CD8-positive, alpha-beta memory T cell (primary cell): ENCODE measurements at regions not wholly inside any gene's neighbourhood (a gene's known extent, or its start where the extent isn't known, plus 50 kb on each side); places are given as distances from the start of the nearest gene placed in this dataset.

Source experiments
- CTCF ChIA-PET: fragments of 350-600 bp; sonication (Branson Sonifier 250); formaldehyde crosslinking; loops from one replicate; lab custom pipeline; 2021; ENCODE audit warnings: antibody characterized with exemption; lab: Charles Lee
- POLR2A ChIA-PET: fragments of 350-600 bp; sonication (Branson Sonifier 250); formaldehyde crosslinking; loops from one replicate; lab custom pipeline; 2021; ENCODE audit warnings: antibody characterized with exemption; lab: Charles Lee
- DNase-seq, 5 donors: peaks; one replicate each; pipeline versions ENCODE4 v3.0.0 to v3.0.0-alpha.2; 2020 to 2022; ENCODE audit warnings: mixed read lengths in 1 of 5
- H3K27ac ChIP-seq: one replicate; pipeline ENCODE4 v1.7.0; 2013; ENCODE audit warnings: low read depth, mild to moderate bottlenecking, low read length, moderate library complexity
- H3K27me3 ChIP-seq: 2 replicates; pipeline ENCODE4 v1.7.0; 2013; ENCODE audit warnings: low read length, mild to moderate bottlenecking; ENCODE audit not compliant: insufficient read depth, poor library complexity, severe bottlenecking
- H3K36me3 ChIP-seq: 2 replicates; pipeline ENCODE4 v1.7.0; 2013; ENCODE audit warnings: mild to moderate bottlenecking, low read length, moderate library complexity; ENCODE audit not compliant: insufficient read depth
- H3K4me1 ChIP-seq: 2 replicates; pipeline ENCODE4 v1.7.0; 2013; ENCODE audit warnings: mild to moderate bottlenecking, low read length, moderate library complexity; ENCODE audit not compliant: insufficient read depth
- H3K4me3 ChIP-seq: 2 replicates; pipeline ENCODE4 v1.7.0; 2013; ENCODE audit warnings: mild to moderate bottlenecking, low read length
- H3K9me3 ChIP-seq: 2 replicates; pipeline ENCODE4 v1.7.0; 2013; ENCODE audit warnings: mild to moderate bottlenecking, low read length
- H3K27ac Mint-ChIP-seq, 8 donors: one replicate each; pipeline ENCODE4 v1.8.0; 2020 to 2021; ENCODE audit warnings: mixed read lengths in 8 of 8, mild to moderate bottlenecking in 6 of 8, inconsistent platforms in 3 of 8, moderate library complexity in 3 of 8
- H3K27me3 Mint-ChIP-seq, 2 donors: one replicate each; pipeline ENCODE4 v1.8.0; 2020 to 2021; ENCODE audit warnings: mixed read lengths in 2 of 2, mild to moderate bottlenecking in 1 of 2, moderate library complexity in 1 of 2
- H3K36me3 Mint-ChIP-seq, 3 donors: one replicate each; pipeline ENCODE4 v1.8.0; 2020 to 2021; ENCODE audit warnings: mixed read lengths in 3 of 3, inconsistent platforms in 1 of 3, mild to moderate bottlenecking in 1 of 3
- H3K4me1 Mint-ChIP-seq, 3 donors: one replicate each; pipeline ENCODE4 v1.8.0; 2020 to 2021; ENCODE audit warnings: mixed read lengths in 3 of 3, inconsistent platforms in 1 of 3, mild to moderate bottlenecking in 1 of 3
- H3K4me3 Mint-ChIP-seq, 7 donors: one replicate each; pipeline ENCODE4 v1.8.0; 2020 to 2021; ENCODE audit warnings: mixed read lengths in 7 of 7, mild to moderate bottlenecking in 6 of 7, moderate library complexity in 4 of 7, inconsistent platforms in 2 of 7
- H3K9me3 Mint-ChIP-seq, 5 donors: one replicate each; pipeline ENCODE4 v1.8.0; 2020 to 2022; ENCODE audit warnings: mixed read lengths in 5 of 5, mild to moderate bottlenecking in 3 of 5, moderate library complexity in 2 of 5, inconsistent platforms in 1 of 5

GRCh38 chr3:68485051-68485450 lies 447.3 kb downstream of the TAFA4 start:
- H3K27ac Mint-ChIP-seq, result no peak overlapping the region
- no peak for DNase-seq
- no peak overlapping the region for H3K27ac ChIP-seq
- H3K9me3 Mint-ChIP-seq, result peaks cover 0 to 7% (median 0%) of the 10 kb centered on the region in 5 donors
- no peak overlapping the region for H3K4me3 Mint-ChIP-seq
- no peaks in the 10 kb centered on the region for H3K36me3 ChIP-seq
- H3K36me3 Mint-ChIP-seq, result peaks cover 0 to 16% (median 1%) of the 10 kb centered on the region in 3 donors
- H3K9me3 ChIP-seq, result no peaks in the 10 kb centered on the region
- POLR2A ChIA-PET, result no interaction called here
- no peaks in the 10 kb centered on the region for H3K4me1 ChIP-seq
- no peaks in the 10 kb centered on the region for H3K27me3 ChIP-seq
- no peaks in the 10 kb centered on the region for H3K27me3 Mint-ChIP-seq
- H3K4me1 Mint-ChIP-seq, result no peaks in the 10 kb centered on the region
- H3K4me3 ChIP-seq, result no peak overlapping the region
- CTCF ChIA-PET, result no interaction called here

- no peak overlapping the region for H3K27ac Mint-ChIP-seq
- no peak overlapping the region for H3K4me3 Mint-ChIP-seq
- no peaks in the 10 kb centered on the region for H3K27me3 Mint-ChIP-seq
- DNase-seq, result no peak
- peaks cover 0 to 16% (median 1%) of the 10 kb centered on the region in 3 donors for H3K36me3 Mint-ChIP-seq
- Histone ChIP-seq H3K4me3 (no peak overlapping the region), H3K27ac (no peak overlapping the region), H3K9me3 (no peaks in the 10 kb centered on the region), H3K27me3 (no peaks in the 10 kb centered on the region), H3K36me3 (no peaks in the 10 kb centered on the region), H3K4me1 (no peaks in the 10 kb centered on the region)
- no peaks in the 10 kb centered on the region for H3K4me1 Mint-ChIP-seq
- ChIA-PET CTCF (no interaction called here), POLR2A (no interaction called here)
- peaks cover 3 to 13% (median 3%) of the 10 kb centered on the region in 5 donors for H3K9me3 Mint-ChIP-seq
Observed at GRCh38 chr3:68483601-68484000, 448.7 kb downstream of the TAFA4 start.

- H3K4me1 Mint-ChIP-seq, result no peaks in the 10 kb centered on the region
- no peaks in the 10 kb centered on the region for H3K9me3 ChIP-seq
- DNase-seq, result no peak
- peaks cover 3 to 13% (median 3%) of the 10 kb centered on the region in 5 donors for H3K9me3 Mint-ChIP-seq
- H3K27ac Mint-ChIP-seq, result no peak overlapping the region
- CTCF ChIA-PET, result no interaction called here
- no peak overlapping the region for H3K4me3 Mint-ChIP-seq
- POLR2A ChIA-PET, result no interaction called here
- H3K36me3 ChIP-seq, result no peaks in the 10 kb centered on the region
- H3K4me3 ChIP-seq, result no peak overlapping the region
- no peaks in the 10 kb centered on the region for H3K27me3 ChIP-seq
- no peak overlapping the region for H3K27ac ChIP-seq
- H3K4me1 ChIP-seq, result no peaks in the 10 kb centered on the region
- H3K36me3 Mint-ChIP-seq, result peaks cover 0 to 13% (median 1%) of the 10 kb centered on the region in 3 donors
- H3K27me3 Mint-ChIP-seq, result no peaks in the 10 kb centered on the region
Observed at GRCh38 chr3:68483041-68483440, 449.3 kb downstream of the TAFA4 start.

GRCh38 chr3:68482565-68482964 lies 449.8 kb downstream of the TAFA4 start:
- no peak for DNase-seq
- POLR2A ChIA-PET, result no interaction called here
- no peaks in the 10 kb centered on the region for H3K9me3 ChIP-seq
- no peaks in the 10 kb centered on the region for H3K27me3 ChIP-seq
- H3K4me3 ChIP-seq, result no peak overlapping the region
- no peak overlapping the region for H3K27ac Mint-ChIP-seq
- H3K27ac ChIP-seq, result no peak overlapping the region
- peaks cover 0 to 14% (median 0%) of the 10 kb centered on the region in 3 donors for H3K36me3 Mint-ChIP-seq
- H3K27me3 Mint-ChIP-seq, result no peaks in the 10 kb centered on the region
- peaks cover 3 to 13% (median 4%) of the 10 kb centered on the region in 5 donors for H3K9me3 Mint-ChIP-seq
- H3K4me3 Mint-ChIP-seq, result no peak overlapping the region
- H3K4me1 Mint-ChIP-seq, result no peaks in the 10 kb centered on the region
- CTCF ChIA-PET, result no interaction called here
- H3K36me3 ChIP-seq, result no peaks in the 10 kb centered on the region
- no peaks in the 10 kb centered on the region for H3K4me1 ChIP-seq

- no peaks in the 10 kb centered on the region for H3K27me3 Mint-ChIP-seq
- Histone ChIP-seq H3K4me3 (no peak overlapping the region), H3K9me3 (no peaks in the 10 kb centered on the region), H3K27ac (no peak overlapping the region), H3K27me3 (no peaks in the 10 kb centered on the region), H3K4me1 (no peaks in the 10 kb centered on the region), H3K36me3 (no peaks in the 10 kb centered on the region)
- ChIA-PET CTCF (no interaction called here), POLR2A (no interaction called here)
- H3K36me3 Mint-ChIP-seq, result peaks cover 0 to 14% (median 0%) of the 10 kb centered on the region in 3 donors
- H3K4me3 Mint-ChIP-seq, result no peak overlapping the region
- no peak for DNase-seq
- no peak overlapping the region for H3K27ac Mint-ChIP-seq
- no peaks in the 10 kb centered on the region for H3K4me1 Mint-ChIP-seq
- peaks cover 3 to 8% (median 4%) of the 10 kb centered on the region in 5 donors for H3K9me3 Mint-ChIP-seq
Observed at GRCh38 chr3:68479779-68480178, 452.6 kb downstream of the TAFA4 start.

- H3K4me1 ChIP-seq, result no peaks in the 10 kb centered on the region
- CTCF ChIA-PET, result no interaction called here
- peaks cover 0 to 12% (median 3%) of the 10 kb centered on the region in 5 donors for H3K9me3 Mint-ChIP-seq
Observed at GRCh38 chr3:68468695-68469375, 463.5 kb downstream of the TAFA4 start.

GRCh38 chr3:68467465-68467864 lies 464.9 kb downstream of the TAFA4 start:
- peaks cover 0 to 12% (median 0%) of the 10 kb centered on the region in 5 donors for H3K9me3 Mint-ChIP-seq
- no peaks in the 10 kb centered on the region for H3K4me1 Mint-ChIP-seq
- H3K36me3 Mint-ChIP-seq, result peaks cover 0 to 5% (median 0%) of the 10 kb centered on the region in 3 donors
- H3K36me3 ChIP-seq, result no peaks in the 10 kb centered on the region
- no peak overlapping the region for H3K4me3 Mint-ChIP-seq
- no peaks in the 10 kb centered on the region for H3K27me3 ChIP-seq
- no peaks in the 10 kb centered on the region for H3K9me3 ChIP-seq
- H3K27ac ChIP-seq, result no peak overlapping the region
- H3K27ac Mint-ChIP-seq, result no peak overlapping the region
- no peak for DNase-seq
- H3K27me3 Mint-ChIP-seq, result peaks cover 0 to 2% of the 10 kb centered on the region in 2 donors
- H3K4me3 ChIP-seq, result no peak overlapping the region
- ChIA-PET POLR2A (no interaction called here), CTCF (no interaction called here)
- no peaks in the 10 kb centered on the region for H3K4me1 ChIP-seq

More at GRCh38 chr3:68468695-68469375, 463.5 kb downstream of the TAFA4 start:
- no peak overlapping the region for H3K4me3 Mint-ChIP-seq
- peaks cover 0 to 2% of the 10 kb centered on the region in 2 donors for H3K27me3 Mint-ChIP-seq
- no peak for DNase-seq
- H3K9me3 ChIP-seq, result no peaks in the 10 kb centered on the region
- no peak overlapping the region for H3K27ac Mint-ChIP-seq
- H3K4me1 Mint-ChIP-seq, result no peaks in the 10 kb centered on the region
- no peak overlapping the region for H3K4me3 ChIP-seq
- POLR2A ChIA-PET, result no interaction called here
- H3K27me3 ChIP-seq, result no peaks in the 10 kb centered on the region
- H3K36me3 Mint-ChIP-seq, result peaks cover 0 to 5% (median 0%) of the 10 kb centered on the region in 3 donors
- H3K27ac ChIP-seq, result no peak overlapping the region
- no peaks in the 10 kb centered on the region for H3K36me3 ChIP-seq

- Histone ChIP-seq H3K4me3 (no peak overlapping the region), H3K9me3 (no peaks in the 10 kb centered on the region), H3K27me3 (no peaks in the 10 kb centered on the region), H3K4me1 (no peaks in the 10 kb centered on the region), H3K36me3 (no peaks in the 10 kb centered on the region), H3K27ac (no peak overlapping the region)
- H3K36me3 Mint-ChIP-seq, result peaks cover 0 to 26% (median 3%) of the 10 kb centered on the region in 3 donors
- no peak overlapping the region for H3K4me3 Mint-ChIP-seq
- H3K27ac Mint-ChIP-seq, result no peak overlapping the region
- DNase-seq, result no peak
- peaks cover 8 to 17% (median 11%) of the 10 kb centered on the region in 5 donors for H3K9me3 Mint-ChIP-seq
- no peaks in the 10 kb centered on the region for H3K4me1 Mint-ChIP-seq
- POLR2A ChIA-PET, result interaction anchor here (0.7 kb wide), 1 partner anchor 365 kb away, joined by 4 read pairs; no protein-coding TSS in a partner anchor
- CTCF ChIA-PET, result no interaction called here
- H3K27me3 Mint-ChIP-seq, result no peaks in the 10 kb centered on the region
Observed at GRCh38 chr3:68458581-68458980, 473.8 kb downstream of the TAFA4 start.
